ENCODE measurements at regions not wholly inside any gene's neighbourhood (a gene's known extent, or its start where the extent isn't known, plus 50 kb on each side); places are given as distances from the start of the nearest gene placed in this dataset.

- Histone ChIP-seq H3F3A (replicated peaks; ENCODE audit: low read depth) (no peaks in the 10 kb centered on the region), H3K4me1 (ENCODE audit: insufficient read depth) (no peaks in the 10 kb centered on the region), H4K20me1 (replicated peaks; ENCODE audit: insufficient read depth) (no peaks in the 10 kb centered on the region), H3K4me2 (no peak overlapping the region), H3K27me3 (ENCODE audit: insufficient read depth) (no peaks in the 10 kb centered on the region), H3K79me2 (replicated peaks; ENCODE audit: insufficient read depth) (no peaks in the 10 kb centered on the region), H3K36me3 (ENCODE audit: insufficient read depth) (no peaks in the 10 kb centered on the region), H2AFZ (no peak overlapping the region), H3K9me2 (ENCODE audit: insufficient read depth) (no peaks in the 10 kb centered on the region), H3K4me3 (no peak overlapping the region), H3K27ac (ENCODE audit: low read depth) (no peak overlapping the region)
- Mint-ChIP-seq H3K27ac (no peak overlapping the region), H3K36me3 (ENCODE audit: low read depth) (no peaks in the 10 kb centered on the region), H3K9me3 (no peaks in the 10 kb centered on the region), H3K27me3 (ENCODE audit: insufficient read depth, low read depth, poor library complexity) (no peaks in the 10 kb centered on the region), H3K4me1 (no peaks in the 10 kb centered on the region), H3K4me3 (no peak overlapping the region)
- TF ChIP-seq STAT1 (IDR thresholded peaks at IDR 0.05; ENCODE audit: unreplicated experiment) (no peak), ZNF114 (CRISPR knock-in tag; IDR thresholded peaks at IDR 0.05) (no peak), POLR2AphosphoS5 (IDR thresholded peaks at IDR 0.05; ENCODE audit: low read depth) (no peak), JUNB (IDR thresholded peaks at IDR 0.05; ENCODE audit: unreplicated experiment) (no peak), CREB1 (CRISPR knock-in tag; IDR thresholded peaks at IDR 0.05; ENCODE audit: low read depth) (no peak), ZNF462 (CRISPR knock-in tag; IDR thresholded peaks at IDR 0.05) (no peak), EZH2 (IDR thresholded peaks at IDR 0.05; ENCODE audit: low read depth, unreplicated experiment) (no peak), EZH2phosphoT487 (IDR thresholded peaks at IDR 0.05; ENCODE audit: unreplicated experiment) (no peak), ZNF331 (CRISPR knock-in tag; IDR thresholded peaks at IDR 0.05; ENCODE audit: low read depth) (no peak), REST (IDR thresholded peaks at IDR 0.05; ENCODE audit: unreplicated experiment) (no peak), ETS1 (IDR thresholded peaks at IDR 0.05) (no peak), CTCF (conservative IDR thresholded peaks at IDR 0.05; ENCODE audit: low read depth in 2 of 2) (no peak), NANOG (IDR thresholded peaks at IDR 0.05; ENCODE audit: borderline replicate concordance) (no peak)
- DNase-seq (ENCODE audit: low spot score) (no peak), ATAC-seq (no peak)
Observed at GRCh38 chr2:217444509-217444908, 558.3 kb downstream of the TNS1 start.
